Erythroblast (primary cell): ENCODE measurements at regions not wholly inside any gene's neighbourhood (a gene's known extent, or its start where the extent isn't known, plus 50 kb on each side); places are given as distances from the start of the nearest gene placed in this dataset.

ENCODE experiments used
- DNase-seq, 2 experiments: peaks; one replicate each; lab custom pipeline; 2025; lab: John Stamatoyannopoulos, UW
- GATA1 ChIP-seq: IDR thresholded peaks from 2 replicates; pipeline ENCODE4 v1.6.1; 2011; ENCODE audit warnings: low read depth, mild to moderate bottlenecking, control low read depth, low read length, moderate library complexity
- POLR2A ChIP-seq: IDR thresholded peaks from 2 replicates; pipeline ENCODE4 v1.6.1; 2011; ENCODE audit warnings: mild to moderate bottlenecking, low read length

DNA sequence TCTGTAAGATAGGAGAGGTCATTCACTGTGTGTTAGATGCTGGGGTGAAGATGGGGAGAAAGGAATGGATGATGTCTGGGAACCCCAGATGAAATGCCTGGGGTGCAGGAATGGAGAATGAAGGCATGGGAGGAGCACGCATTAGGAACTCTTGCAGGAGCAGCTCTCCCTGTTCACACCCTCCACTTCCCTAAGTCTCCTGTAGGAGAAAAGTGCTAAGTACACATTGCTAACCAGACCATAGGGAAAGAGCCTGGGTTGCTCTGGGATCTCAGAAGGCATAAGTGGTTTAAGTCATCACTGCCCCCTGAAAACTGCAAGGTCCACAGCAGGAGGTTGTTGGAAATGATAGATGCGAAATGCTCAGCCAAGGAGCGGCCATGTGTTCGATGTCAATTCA lies 163.1 kb downstream of the SEC61B start:
- TF ChIP-seq GATA1 (no peak), POLR2A (no peak)
- DNase-seq: no peak

DNA sequence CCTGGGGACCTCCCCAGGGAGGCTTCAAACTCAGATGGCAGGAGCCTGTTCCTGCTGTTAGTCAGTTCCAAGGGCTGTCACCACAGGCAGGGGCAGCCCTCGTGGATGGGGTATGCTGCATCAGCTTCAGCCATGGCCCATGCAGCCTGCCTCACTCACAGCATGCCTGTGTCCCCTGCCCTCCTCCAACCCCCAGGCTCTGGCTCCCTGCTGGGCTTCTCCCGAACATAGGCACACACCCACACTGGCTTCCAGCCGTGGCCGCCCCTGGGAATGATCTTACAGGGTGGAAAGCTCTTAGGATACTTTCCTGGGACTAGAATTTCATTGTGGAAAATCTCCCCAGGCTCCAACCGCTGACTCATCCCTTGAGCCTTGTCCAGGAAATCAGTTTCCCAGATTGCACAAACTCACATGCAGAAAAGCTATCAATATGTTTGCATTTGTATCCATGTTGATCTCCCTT lies 163.8 kb downstream of the SEC61B start:
- TF ChIP-seq POLR2A (no peak), GATA1 (no peak)
- no peak for DNase-seq

GRCh38 chr9:99387431-99387830 lies 165.3 kb downstream of the SEC61B start:
- TF ChIP-seq POLR2A (no peak), GATA1 (no peak)
- no peak for DNase-seq

DNA sequence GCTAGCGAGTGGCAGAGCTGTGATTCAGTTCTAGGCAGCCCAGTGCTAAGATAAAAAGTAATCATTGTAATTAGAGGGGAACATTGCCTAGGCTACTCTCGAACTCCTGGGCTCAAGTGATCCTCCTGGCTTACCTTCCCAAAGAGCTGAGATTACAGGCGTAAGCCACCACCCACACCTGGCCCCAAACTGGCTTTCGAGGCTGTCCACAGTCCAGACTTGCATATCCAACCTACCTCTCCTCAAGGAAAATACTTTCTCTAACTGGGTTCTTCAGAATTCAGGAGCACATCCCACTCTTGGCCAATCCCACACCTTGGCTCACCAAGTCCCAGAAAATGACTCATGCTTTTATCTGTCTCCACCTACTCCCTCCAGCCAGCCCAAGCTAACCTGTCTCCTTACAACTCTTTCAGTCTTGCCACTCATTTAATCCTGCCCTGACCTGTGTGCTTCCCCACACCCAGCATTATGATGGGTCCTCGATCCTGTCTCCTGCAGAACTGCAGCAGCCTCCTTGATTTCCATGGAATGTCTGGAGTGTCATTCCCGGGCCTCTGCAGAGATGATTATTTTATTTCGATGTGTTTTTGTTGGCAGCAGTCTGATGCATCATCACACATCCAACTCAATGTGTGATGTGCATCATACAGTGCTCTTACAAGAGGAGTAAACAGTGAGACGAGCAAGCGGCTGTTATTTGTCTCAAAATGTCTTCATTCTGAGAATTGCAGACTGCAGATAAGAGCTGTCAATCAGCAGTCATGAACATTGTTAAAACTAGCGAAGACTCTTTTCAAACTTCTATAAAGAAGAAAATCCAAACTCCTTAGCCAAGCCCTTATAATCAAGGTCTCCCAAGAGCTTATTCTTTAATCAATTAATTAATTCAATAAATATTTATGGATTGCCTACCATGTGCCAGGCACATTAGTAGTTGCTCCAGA lies 167.3 kb downstream of the SEC61B start:
- no peak for TF ChIP-seq GATA1
- no peak for TF ChIP-seq POLR2A
- no peak for DNase-seq

DNA sequence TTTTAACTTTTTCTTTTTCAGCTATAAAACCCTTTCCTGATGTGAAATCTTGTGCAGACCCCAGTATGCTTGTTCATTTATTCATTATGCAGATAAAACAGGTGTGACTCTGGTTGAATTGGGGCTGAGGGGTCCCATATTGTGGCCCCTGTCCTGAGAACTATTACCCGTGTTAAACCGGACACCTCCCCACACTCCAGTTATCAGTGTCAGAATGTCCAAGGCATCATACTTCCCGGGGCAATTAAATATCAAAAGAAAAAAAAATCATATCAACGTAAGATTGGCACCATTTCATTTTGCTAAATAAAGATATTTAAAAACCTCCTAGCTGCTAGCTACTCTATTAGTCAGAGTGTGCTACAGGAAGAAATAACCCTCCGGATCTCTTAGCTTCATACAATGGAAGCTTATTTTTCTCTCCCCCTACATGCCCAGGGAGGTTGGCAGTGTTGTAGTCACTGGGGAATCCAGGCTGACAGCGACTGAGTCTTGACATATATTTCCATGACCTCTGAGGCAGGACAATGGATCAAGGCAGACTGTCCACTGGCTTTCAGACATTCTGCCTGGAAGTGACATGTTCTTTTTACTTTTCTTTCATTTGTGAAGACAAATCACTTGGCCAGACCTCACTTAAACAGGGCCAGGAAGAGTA lies 170.0 kb downstream of the SEC61B start:
- DNase-seq: no peak

DNA sequence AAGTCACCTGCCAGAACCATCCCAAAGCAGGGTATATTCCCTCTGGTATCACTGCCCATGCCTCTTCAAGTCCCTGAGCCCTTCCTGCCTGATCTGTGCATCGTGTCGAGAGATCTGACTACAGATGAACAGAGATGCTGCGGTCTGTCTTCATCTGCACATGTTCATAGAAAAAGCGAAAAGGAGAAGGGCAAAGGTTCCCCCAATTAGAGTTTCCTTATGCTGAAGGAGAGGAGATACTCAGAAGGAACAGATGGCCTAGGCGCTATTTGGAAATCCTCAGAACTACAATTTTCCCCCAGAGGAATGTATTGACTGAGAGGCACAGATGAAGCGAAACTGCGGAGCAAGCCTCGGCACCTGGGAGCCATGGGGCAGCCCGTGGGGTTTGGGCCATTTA lies 170.9 kb downstream of the SEC61B start:
- TF ChIP-seq GATA1: no peak
- DNase-seq: no peak

More for the DNA sequence above, 170.0 kb downstream of the SEC61B start:
- no peak for TF ChIP-seq POLR2A
- TF ChIP-seq GATA1: no peak

DNA sequence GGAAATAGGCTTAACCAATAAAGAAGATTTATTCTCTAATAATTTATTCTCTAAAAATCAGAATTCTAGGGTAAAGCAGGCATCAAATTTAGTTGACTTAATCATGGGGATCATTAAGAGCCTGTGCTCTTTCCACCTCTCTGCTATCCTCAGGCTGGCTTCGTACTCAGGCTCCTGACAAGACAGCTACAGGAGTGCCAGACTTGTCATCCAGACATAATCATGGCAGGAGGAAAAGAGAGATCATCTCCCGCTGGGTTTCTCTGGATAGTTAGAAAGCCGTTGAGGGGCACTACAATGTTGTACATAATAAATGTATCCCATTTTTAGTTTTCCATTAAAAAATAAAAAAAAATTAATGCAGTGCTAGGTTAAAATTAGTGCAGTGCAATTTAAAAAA lies 171.9 kb downstream of the SEC61B start:
- no peak for TF ChIP-seq POLR2A
- no peak for TF ChIP-seq GATA1

DNA sequence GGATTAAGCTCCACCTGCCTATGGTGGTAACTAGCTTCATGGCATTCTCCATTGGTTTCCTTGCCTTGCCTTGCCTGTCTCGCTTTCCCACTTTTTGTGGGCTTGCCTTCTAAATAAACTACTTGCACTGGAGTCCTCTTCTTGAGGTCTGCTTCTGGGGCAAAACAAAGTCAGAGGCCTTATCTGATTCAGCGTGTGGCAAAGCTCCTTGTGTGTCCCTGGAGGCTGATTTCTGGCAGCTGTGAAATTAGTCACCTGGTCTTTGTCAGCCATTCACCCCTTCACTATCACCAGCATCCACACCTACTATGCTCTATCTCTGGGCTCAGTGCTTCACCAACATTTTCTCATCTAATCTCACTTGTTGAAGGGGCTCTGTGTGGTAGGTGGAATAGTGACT lies 176.2 kb downstream of the SEC61B start:
- TF ChIP-seq POLR2A (no peak), GATA1 (no peak)
- no peak for DNase-seq

More for the DNA sequence above, 171.9 kb downstream of the SEC61B start:
- no peak for DNase-seq

DNA sequence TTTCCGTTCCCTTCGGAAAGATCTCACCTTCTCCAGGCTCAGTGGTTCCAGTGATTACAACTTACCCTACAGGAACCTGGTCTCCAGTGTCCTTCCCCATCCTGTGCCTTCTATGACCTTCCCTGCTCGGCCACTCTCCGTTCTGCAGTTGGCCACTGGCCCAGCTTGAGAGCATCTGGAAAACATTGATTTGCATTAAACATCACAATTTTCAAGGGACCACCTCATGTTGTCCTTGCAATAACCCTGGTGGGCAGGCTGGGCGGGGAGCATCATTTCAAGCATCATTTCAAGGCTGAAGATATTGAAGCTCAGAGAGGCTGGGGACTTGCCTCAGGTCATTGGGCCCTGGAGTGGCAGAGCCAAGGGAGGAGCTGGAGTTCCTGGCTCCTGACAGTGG lies 177.4 kb downstream of the SEC61B start:
- DNase-seq: no peak
- no peak for TF ChIP-seq POLR2A
- TF ChIP-seq GATA1: no peak

DNA sequence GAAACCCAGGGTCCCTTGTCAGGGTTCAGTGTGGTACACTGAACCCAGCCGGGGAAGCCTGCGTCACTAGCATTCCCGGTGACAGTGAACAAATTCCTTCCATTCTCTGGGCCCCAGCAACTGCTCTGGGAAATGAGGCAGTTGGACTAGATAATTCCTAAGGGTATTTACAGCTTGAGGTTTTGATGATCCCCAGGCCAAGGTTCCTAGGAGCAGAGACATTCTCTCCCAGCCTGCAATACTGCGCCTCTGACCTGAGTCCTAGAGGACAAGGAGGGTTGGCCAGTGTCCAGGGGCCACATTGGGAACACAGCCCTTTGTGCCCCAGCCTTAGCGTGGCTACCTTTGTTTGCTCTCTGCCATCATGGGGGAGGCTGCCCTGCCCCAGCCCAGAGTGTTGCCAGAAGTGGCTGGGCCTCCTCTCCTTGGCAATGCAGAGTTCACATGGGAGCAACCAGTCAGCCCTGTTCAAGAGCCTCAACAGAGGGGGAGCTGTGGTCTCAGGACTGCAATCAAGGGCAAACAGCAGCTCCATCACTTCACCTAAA lies 178.2 kb downstream of the SEC61B start:
- TF ChIP-seq GATA1 (no peak), POLR2A (no peak)
- no peak for DNase-seq

- TF ChIP-seq GATA1: no peak
- TF ChIP-seq POLR2A: no peak
- DNase-seq: no peak
These were observed 179.8 kb downstream of the SEC61B start for GRCh38 chr9:99401680-99402504.

- no peak for TF ChIP-seq GATA1
- no peak for TF ChIP-seq POLR2A
These were observed 181.3 kb downstream of the SEC61B start for GRCh38 chr9:99403371-99403770.

DNA sequence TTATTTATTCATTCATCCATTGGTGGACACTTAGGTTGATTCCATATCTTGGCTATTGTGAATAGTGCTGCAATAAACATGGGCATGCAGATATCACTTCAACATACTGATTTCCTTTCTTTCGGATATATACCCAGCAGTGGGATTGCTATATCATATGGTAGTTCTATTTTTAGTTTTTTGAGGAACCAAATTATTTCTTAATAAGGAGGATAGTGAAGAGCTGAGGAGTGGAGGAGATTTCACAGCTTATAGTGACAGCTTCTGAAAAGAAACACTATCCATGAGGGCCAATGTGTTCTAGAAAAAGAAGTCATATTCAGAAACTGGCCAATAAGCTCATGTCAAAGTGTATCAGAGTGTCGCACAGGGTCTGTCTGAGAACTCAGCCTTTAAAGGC lies 183.3 kb downstream of the SEC61B start:
- TF ChIP-seq GATA1 (no peak), POLR2A (no peak)
- no peak for DNase-seq

More at GRCh38 chr9:99403371-99403770, 181.3 kb downstream of the SEC61B start:
- no peak for DNase-seq

- no peak for TF ChIP-seq POLR2A
- no peak for TF ChIP-seq GATA1
- no peak for DNase-seq
These were observed 184.9 kb downstream of the SEC61B start for GRCh38 chr9:99406939-99407338.

DNA sequence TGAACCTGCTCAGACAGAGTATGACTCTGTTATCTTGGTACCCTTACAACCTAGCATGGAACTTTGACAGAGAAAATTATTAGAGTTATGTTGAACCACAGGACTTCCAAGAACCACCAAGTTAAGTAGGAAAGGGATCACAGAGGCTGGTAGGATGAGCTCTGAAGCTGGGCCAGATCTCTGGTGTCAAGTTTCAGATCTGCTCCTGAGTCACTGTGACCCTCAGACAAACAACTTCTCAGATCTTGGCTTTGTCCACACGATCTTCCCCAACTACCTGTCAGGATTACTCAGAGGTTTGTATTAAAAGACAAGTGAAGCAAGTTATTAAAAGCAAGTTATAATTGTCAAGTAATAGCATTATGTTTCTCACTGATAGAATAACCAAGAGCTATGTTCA lies 189.0 kb downstream of the SEC61B start:
- TF ChIP-seq POLR2A: no peak
- TF ChIP-seq GATA1: no peak
- no peak for DNase-seq
